ENCODE measurements at regions not wholly inside any gene's neighbourhood (a gene's known extent, or its start where the extent isn't known, plus 50 kb on each side); places are given as distances from the start of the nearest gene placed in this dataset.

DNA sequence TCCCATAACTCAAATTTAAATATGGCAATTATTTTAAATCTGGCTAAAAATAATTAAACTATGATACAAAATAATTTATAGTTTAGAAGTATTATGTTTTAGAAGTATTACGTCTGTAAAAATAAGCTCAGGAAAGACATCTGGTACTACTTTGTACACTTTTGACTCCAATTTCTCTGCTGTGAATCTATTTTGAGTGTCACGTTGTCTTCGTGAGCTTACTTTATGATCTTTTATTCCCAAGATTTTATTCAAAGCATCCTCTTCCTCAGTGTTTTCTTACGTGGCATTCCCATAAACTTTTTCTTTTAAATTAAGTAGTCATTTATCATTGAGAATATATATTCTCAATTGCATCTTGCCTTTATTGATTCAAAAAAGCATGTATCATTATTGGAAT is 223.3 kb upstream of the KCNJ16 start:
- H3K36me3 ChIP-seq (ENCODE audit: control insufficient read depth, insufficient read depth, low read length) = no peaks in the 10 kb centered on the region
- no peaks in the 10 kb centered on the region for H3K27me3 ChIP-seq (ENCODE audit: control insufficient read depth, insufficient read depth, low read length)
- no peak for DNase-seq (ENCODE audit: low read depth)
- H3K4me3 ChIP-seq (ENCODE audit: low read depth, low read length) = no peak overlapping the region
- TF ChIP-seq CTCF (IDR thresholded peaks at IDR 0.05; ENCODE audit: insufficient read depth, low read length, severe bottlenecking) = no peak
- FAIRE-seq = no peak

- FAIRE-seq = no peak
- TF ChIP-seq CTCF (IDR thresholded peaks at IDR 0.05; ENCODE audit: insufficient read depth, low read length, severe bottlenecking) = no peak
- DNase-seq (ENCODE audit: low read depth) = no peak
- H3K27me3 ChIP-seq (ENCODE audit: control insufficient read depth, insufficient read depth, low read length) = no peaks in the 10 kb centered on the region
- no peak overlapping the region for H3K4me3 ChIP-seq (ENCODE audit: low read depth, low read length)
- H3K36me3 ChIP-seq (ENCODE audit: control insufficient read depth, insufficient read depth, low read length) = no peaks in the 10 kb centered on the region
Measured at GRCh38 chr17:69853541-69854224, 221.3 kb upstream of the KCNJ16 start.

DNA sequence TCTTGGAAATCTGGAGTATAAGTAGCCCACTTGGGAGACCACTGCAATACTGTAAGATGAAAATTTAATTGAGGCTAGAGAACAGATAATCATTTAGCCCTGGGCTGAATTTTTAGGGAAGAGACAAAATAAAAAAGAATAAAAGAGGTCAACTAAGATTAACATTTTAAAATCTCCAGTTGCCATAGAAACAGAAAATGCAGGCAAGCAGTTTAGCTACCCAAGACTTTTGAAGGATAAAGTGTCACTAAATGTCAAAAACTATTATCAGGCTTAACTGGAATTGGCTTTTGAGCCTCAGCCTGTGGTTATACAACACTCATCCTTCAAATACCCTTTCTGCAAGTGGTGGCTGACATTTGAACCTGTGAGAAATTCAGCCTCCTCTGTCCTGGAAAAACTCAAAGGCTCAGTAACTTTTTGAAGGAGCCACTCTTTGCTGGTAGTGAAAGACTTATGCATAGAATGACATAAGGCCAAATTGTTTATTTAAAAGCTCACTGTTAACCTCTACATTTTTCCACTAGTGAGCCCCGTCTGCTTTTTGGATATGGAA is 220.7 kb upstream of the KCNJ16 start:
- no peak for FAIRE-seq

GRCh38 chr17:69856946-69857345 is 218.1 kb upstream of the KCNJ16 start:
- FAIRE-seq (no peak), DNase-seq (ENCODE audit: low read depth) (no peak)
- H3K36me3 ChIP-seq (ENCODE audit: control insufficient read depth, insufficient read depth, low read length) = no peaks in the 10 kb centered on the region

More for the DNA sequence above, 220.7 kb upstream of the KCNJ16 start:
- Histone ChIP-seq H3K27me3 (ENCODE audit: control insufficient read depth, insufficient read depth, low read length) (no peaks in the 10 kb centered on the region), H3K4me3 (ENCODE audit: low read depth, low read length) (no peak overlapping the region), H3K36me3 (ENCODE audit: control insufficient read depth, insufficient read depth, low read length) (no peaks in the 10 kb centered on the region)
- no peak for TF ChIP-seq CTCF (IDR thresholded peaks at IDR 0.05; ENCODE audit: insufficient read depth, low read length, severe bottlenecking)
- no peak for DNase-seq (ENCODE audit: low read depth)

DNA sequence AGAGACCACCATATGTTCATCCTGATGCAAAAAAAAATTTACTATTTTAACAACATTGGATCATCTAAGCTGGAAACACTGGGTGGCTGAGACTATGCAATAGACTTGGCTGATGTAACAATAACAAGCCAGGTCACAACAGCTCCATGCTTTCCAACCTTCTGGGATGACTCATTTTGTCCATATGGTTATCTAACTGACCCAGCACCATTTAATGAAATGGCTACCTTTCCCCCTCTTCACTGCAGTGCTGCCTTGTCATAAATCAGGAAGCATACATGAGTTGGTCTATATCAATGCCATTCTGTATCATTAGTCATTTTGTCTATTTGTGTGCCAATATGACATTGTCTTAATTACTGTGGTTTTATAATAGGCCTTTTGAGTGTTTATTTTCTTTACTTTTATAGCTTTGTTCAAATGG is 217.6 kb upstream of the KCNJ16 start:
- DNase-seq (ENCODE audit: low read depth) (peak; percentile 83), FAIRE-seq (no peak)
- Histone ChIP-seq H3K4me3 (ENCODE audit: low read depth, low read length) (no peak overlapping the region), H3K36me3 (ENCODE audit: control insufficient read depth, insufficient read depth, low read length) (no peaks in the 10 kb centered on the region), H3K27me3 (ENCODE audit: control insufficient read depth, insufficient read depth, low read length) (no peaks in the 10 kb centered on the region)
- no peak for TF ChIP-seq CTCF (IDR thresholded peaks at IDR 0.05; ENCODE audit: insufficient read depth, low read length, severe bottlenecking)

More at GRCh38 chr17:69856946-69857345, 218.1 kb upstream of the KCNJ16 start:
- no peak for TF ChIP-seq CTCF (IDR thresholded peaks at IDR 0.05; ENCODE audit: insufficient read depth, low read length, severe bottlenecking)
- Histone ChIP-seq H3K4me3 (ENCODE audit: low read depth, low read length) (no peak overlapping the region), H3K27me3 (ENCODE audit: control insufficient read depth, insufficient read depth, low read length) (no peaks in the 10 kb centered on the region)

GRCh38 chr17:69858460-69858859 is 216.6 kb upstream of the KCNJ16 start:
- DNase-seq (ENCODE audit: low read depth) (no peak), FAIRE-seq (no peak)
- no peak overlapping the region for H3K4me3 ChIP-seq (ENCODE audit: low read depth, low read length)
- no peaks in the 10 kb centered on the region for H3K27me3 ChIP-seq (ENCODE audit: control insufficient read depth, insufficient read depth, low read length)
- no peak for TF ChIP-seq CTCF (IDR thresholded peaks at IDR 0.05; ENCODE audit: insufficient read depth, low read length, severe bottlenecking)
- no peaks in the 10 kb centered on the region for H3K36me3 ChIP-seq (ENCODE audit: control insufficient read depth, insufficient read depth, low read length)
